ENCODE measurements at regions not wholly inside any gene's neighbourhood (a gene's known extent, or its start where the extent isn't known, plus 50 kb on each side); places are given as distances from the start of the nearest gene placed in this dataset.
"Not testable (repeated sequence)": the region's sequence is repeated elsewhere in the genome, so short reads cannot be mapped to it uniquely, and the experiment has no call there.

DNA sequence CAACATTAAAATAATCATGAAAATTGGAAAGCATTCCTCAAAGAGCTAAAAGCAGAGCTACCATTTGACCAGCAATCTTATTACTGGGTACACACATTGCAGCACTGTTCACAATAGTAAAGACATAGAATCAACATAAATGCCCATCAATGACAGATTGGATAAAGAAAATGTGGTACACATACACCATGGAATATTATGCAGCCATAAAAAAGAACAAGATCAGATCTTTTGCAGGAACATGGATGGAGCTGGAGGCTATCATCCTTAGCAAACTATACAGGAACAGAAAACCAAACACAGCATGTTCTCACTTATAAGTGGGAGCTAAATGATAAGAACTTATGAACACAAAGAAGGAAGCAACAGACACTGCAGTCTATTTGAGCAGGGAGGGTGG is 52.8 kb upstream of the UNC5A start:
- TF ChIP-seq, protein P1, sequence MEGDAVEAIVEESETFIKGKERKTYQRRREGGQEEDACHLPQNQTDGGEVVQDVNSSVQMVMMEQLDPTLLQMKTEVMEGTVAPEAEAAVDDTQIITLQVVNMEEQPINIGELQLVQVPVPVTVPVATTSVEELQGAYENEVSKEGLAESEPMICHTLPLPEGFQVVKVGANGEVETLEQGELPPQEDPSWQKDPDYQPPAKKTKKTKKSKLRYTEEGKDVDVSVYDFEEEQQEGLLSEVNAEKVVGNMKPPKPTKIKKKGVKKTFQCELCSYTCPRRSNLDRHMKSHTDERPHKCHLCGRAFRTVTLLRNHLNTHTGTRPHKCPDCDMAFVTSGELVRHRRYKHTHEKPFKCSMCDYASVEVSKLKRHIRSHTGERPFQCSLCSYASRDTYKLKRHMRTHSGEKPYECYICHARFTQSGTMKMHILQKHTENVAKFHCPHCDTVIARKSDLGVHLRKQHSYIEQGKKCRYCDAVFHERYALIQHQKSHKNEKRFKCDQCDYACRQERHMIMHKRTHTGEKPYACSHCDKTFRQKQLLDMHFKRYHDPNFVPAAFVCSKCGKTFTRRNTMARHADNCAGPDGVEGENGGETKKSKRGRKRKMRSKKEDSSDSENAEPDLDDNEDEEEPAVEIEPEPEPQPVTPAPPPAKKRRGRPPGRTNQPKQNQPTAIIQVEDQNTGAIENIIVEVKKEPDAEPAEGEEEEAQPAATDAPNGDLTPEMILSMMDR (IDR thresholded peaks at IDR 0.05; ENCODE audit: insufficient read depth, low read length), result not testable (repeated sequence)
- TF ChIP-seq SPI1 (IDR thresholded peaks at IDR 0.05; ENCODE audit: borderline replicate concordance, low read depth), result not testable (repeated sequence)

All from HL-60 (cell line).